GM12864 (cell line): ENCODE measurements at regions not wholly inside any gene's neighbourhood (a gene's known extent, or its start where the extent isn't known, plus 50 kb on each side); places are given as distances from the start of the nearest gene placed in this dataset.
"Not testable (repeated sequence)": the region's sequence is repeated elsewhere in the genome, so short reads cannot be mapped to it uniquely, and the experiment has no call there.

Experiments used
- DNase-seq: peaks from one replicate; pipeline ENCODE4 v3.0.0-alpha.2; 2011; ENCODE audit warnings: low read depth
- H3K4me3 ChIP-seq: 2 replicates; pipeline ENCODE4 v1.5.1; 2011; ENCODE audit warnings: mild to moderate bottlenecking, low read depth, low read length, control low read depth
- TF ChIP-seq, protein P1 (sequence below): IDR thresholded peaks from 2 replicates; pipeline ENCODE4 v1.5.1; 2011; ENCODE audit warnings: low read depth, mild to moderate bottlenecking, moderate library complexity, low read length, control low read depth, inconsistent platforms; ENCODE audit errors: missing control alignments

DNA sequence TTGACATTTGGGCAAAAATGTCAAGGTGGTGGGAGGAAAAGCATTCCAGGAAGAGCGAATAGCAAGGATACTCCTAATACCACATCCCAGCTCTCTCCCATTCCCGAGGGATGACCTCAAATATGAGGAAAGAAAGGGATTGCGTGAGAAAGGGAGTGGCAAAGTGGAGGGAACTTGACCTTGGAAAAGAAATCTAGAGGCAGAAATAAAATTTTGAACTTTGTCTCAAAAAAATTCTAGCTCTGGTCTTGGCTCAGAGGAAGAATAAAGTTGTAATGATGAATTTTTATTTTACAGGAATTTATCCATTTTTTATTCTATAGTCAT, 127.8 kb downstream of the TBX19 start:
- TF ChIP-seq, protein P1, sequence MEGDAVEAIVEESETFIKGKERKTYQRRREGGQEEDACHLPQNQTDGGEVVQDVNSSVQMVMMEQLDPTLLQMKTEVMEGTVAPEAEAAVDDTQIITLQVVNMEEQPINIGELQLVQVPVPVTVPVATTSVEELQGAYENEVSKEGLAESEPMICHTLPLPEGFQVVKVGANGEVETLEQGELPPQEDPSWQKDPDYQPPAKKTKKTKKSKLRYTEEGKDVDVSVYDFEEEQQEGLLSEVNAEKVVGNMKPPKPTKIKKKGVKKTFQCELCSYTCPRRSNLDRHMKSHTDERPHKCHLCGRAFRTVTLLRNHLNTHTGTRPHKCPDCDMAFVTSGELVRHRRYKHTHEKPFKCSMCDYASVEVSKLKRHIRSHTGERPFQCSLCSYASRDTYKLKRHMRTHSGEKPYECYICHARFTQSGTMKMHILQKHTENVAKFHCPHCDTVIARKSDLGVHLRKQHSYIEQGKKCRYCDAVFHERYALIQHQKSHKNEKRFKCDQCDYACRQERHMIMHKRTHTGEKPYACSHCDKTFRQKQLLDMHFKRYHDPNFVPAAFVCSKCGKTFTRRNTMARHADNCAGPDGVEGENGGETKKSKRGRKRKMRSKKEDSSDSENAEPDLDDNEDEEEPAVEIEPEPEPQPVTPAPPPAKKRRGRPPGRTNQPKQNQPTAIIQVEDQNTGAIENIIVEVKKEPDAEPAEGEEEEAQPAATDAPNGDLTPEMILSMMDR, result no peak
- DNase-seq, result no peak
- no peak overlapping the region for H3K4me3 ChIP-seq

DNA sequence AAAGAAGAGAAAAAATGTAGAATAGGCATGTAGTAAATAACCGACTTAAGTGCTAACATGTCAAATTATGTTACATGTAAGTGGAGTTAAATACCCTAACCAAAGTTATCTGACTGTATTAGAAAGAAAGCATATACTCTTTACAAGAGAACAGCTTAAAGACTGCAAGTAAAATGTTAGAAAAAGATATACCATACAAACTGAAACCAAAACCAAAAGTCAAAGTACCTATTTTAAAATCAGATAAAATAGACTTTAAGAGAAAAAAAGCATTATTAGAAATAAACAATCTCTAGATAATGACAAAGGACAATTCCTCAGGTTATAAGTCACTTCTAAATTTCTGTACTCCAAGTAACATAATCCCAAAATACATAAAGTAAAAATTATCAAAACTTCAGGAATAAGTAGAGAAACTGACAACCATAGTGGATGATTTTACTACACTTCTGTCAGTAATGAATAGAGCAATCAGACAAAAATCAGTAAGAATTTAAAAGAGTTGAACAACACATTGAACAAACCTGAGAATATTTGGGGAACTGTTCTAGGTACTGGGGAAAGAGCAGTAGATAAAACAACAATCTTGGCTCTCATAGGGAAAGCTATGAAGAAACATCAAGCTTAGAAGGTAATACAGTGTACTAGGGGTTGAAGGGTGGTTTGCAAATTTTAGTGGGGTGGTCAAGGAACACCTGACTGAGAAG, 127.3 kb downstream of the TBX19 start:
- TF ChIP-seq, protein P1, result no peak
- H3K4me3 ChIP-seq, result no peak overlapping the region
- DNase-seq, result no peak

DNA sequence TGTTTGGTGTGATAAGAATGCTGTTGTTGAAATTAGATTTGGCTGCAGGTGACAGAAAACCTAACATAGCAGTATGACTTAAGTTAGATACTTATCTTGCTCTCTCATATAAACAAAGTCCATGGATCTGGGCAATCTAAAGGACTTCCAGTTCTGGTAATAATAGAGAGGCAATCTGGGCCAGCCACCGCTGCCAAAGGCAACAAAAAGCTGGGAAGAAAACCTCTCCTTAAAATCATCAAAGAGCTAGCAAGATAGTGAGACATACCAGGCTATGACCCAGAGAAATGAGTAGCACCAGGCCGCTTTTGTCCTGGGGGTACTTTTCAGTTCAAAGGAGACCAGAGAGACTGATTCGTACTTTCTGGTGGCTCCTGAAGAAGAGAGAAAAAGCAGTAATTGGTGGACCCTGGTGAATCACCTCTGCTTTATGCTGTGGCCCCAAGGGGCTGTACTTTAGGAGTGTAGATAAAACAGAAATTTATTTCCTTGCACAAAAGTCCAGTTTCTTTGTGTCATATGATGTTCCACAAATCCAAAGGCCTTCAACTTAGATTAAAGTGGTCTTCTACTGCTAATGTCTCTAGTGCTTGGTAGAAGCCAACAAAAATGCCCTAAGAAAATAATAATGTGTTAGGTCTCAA, 125.4 kb downstream of the TBX19 start:
- DNase-seq, result no peak
- H3K4me3 ChIP-seq, result no peak overlapping the region
- TF ChIP-seq, protein P1, result no peak

DNA sequence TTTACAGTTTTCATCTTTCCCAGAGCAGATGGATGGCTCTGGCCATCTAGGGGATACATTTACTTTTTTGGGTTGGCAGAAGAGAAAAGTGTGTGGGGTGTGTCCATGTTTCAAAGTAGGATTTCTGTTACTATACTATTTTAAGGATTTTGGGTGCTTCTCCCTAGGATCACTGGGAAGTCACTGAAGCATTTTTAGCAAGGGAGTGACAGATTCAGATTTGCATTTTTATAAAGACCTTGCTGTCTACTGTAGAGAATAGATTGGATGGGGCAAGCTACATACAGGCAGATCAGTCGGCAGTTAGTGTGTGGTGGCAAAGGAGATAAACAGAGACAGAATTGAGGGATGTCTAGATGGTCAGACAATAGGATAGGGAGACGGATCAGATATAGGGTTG, 122.5 kb downstream of the TBX19 start:
- no peak overlapping the region for H3K4me3 ChIP-seq
- DNase-seq, result no peak
- TF ChIP-seq, protein P1, result no peak

DNA sequence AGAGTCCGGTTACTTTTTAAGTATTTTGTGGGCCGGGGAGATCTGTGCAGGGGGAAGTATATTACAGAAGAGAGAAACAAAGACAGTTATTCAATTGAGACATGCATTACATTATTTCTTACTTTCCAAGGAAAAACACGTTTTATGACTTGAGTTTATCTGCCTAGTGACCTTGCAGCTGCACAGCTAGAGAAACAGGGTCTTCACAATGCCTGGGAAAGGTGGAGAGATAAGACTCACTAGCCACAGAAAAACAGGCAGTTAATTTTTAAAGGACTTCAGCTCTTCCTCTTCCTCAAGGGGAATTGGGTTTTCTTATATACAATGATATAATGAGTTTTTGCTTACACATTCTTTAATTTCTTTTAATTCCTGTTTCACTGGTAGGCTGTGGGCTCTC, 121.8 kb downstream of the TBX19 start:
- H3K4me3 ChIP-seq, DNase-seq: not testable (repeated sequence)

DNA sequence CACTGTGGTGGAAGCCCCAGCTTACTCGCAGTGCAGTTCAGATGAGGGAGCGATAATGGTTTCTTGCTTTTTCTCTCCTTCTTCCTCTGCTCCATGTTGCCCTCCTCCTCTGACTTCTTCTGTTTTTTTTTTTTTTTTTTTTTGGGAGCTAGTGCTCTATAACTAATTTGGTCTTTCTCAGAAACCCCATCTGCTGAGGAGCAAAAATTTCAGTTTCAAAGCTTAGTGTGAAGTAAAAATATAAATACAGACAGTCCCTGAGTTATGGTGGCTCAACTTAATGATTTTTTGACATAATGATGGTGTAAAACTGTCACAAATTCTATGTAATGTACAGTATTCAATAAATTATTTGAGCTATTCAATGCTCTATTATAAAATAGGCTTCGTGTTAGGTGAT, 120.7 kb downstream of the TBX19 start:
- no peak for DNase-seq
- no peak overlapping the region for H3K4me3 ChIP-seq
- TF ChIP-seq, protein P1, result no peak

DNA sequence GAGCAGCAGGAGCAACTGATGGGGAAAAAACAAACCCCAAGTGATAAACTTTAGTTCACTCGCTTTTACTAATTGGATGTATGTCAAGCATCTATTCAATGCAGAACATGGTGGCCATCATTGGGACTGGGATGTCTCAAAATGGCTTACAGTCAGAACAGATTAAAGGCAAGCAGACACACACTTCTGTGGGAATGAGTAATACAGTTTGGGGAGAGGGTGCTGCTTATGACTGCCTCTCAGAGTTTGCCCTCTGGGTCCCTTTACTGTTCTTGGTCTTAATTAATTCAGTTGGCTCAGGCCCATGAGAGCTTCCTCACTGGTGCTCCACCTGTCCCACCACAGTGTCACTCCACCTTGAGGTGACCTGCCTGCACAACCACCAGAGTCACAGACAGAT, 119.5 kb downstream of the TBX19 start:
- DNase-seq, result no peak

More for the DNA sequence above, 119.5 kb downstream of the TBX19 start:
- H3K4me3 ChIP-seq, result no peak overlapping the region
- TF ChIP-seq, protein P1, result no peak
